C4-2B (cell line): ENCODE measurements at regions not wholly inside any gene's neighbourhood (a gene's known extent, or its start where the extent isn't known, plus 50 kb on each side); places are given as distances from the start of the nearest gene placed in this dataset.

Source experiments
- CTCF ChIP-seq: fragments of 450-650 bp; conservative IDR thresholded peaks from 2 replicates; pipeline ENCODE4 v1.5.1; 2017; ENCODE audit warnings: mild to moderate bottlenecking
- ZFX ChIP-seq: fragments of 450-650 bp; IDR thresholded peaks from 2 replicates; pipeline ENCODE4 v1.6.1; 2017

GRCh38 chr11:134821422-134821821, 409.4 kb upstream of the B3GAT1 start:
- TF ChIP-seq CTCF (no peak), ZFX (no peak)
